Stimulated activated CD4-positive, alpha-beta T cell treated with anti-CD3 and anti-CD28 coated beads, Interleukin-4, amount 100 ng/mL, for 24 hours (primary cell): ENCODE measurements at regions not wholly inside any gene's neighbourhood (a gene's known extent, or its start where the extent isn't known, plus 50 kb on each side); places are given as distances from the start of the nearest gene placed in this dataset.
"Not testable (repeated sequence)": the region's sequence is repeated elsewhere in the genome, so short reads cannot be mapped to it uniquely, and the experiment has no call there.

Source experiments
- DNase-seq: peaks from one replicate; pipeline ENCODE4 v3.0.0-alpha.2; 2020

GRCh38 chr9:115845648-115846312 is 307.8 kb upstream of the PAPPA start:
- DNase-seq: no peak

GRCh38 chr9:115847216-115847615 is 306.4 kb upstream of the PAPPA start:
- no peak for DNase-seq

- DNase-seq: no peak
Measured at GRCh38 chr9:115849679-115850412, 303.7 kb upstream of the PAPPA start.

GRCh38 chr9:115850548-115851304 is 302.9 kb upstream of the PAPPA start:
- no peak for DNase-seq

- DNase-seq: no peak
Measured at GRCh38 chr9:115855458-115856133, 298.0 kb upstream of the PAPPA start.

- DNase-seq: not testable (repeated sequence)
Measured at GRCh38 chr9:115858421-115858820, 295.2 kb upstream of the PAPPA start.

- no peak for DNase-seq
Measured at GRCh38 chr9:115862021-115862420, 291.6 kb upstream of the PAPPA start.

- no peak for DNase-seq
Measured at GRCh38 chr9:115864581-115864980, 289.0 kb upstream of the PAPPA start.

GRCh38 chr9:115867326-115867725 is 286.3 kb upstream of the PAPPA start:
- no peak for DNase-seq

GRCh38 chr9:115877852-115878438 is 275.6 kb upstream of the PAPPA start:
- no peak for DNase-seq

- no peak for DNase-seq
Measured at GRCh38 chr9:115879451-115879850, 274.1 kb upstream of the PAPPA start.

GRCh38 chr9:115880221-115880885 is 273.2 kb upstream of the PAPPA start:
- no peak for DNase-seq

GRCh38 chr9:115882911-115883310 is 270.7 kb upstream of the PAPPA start:
- no peak for DNase-seq

GRCh38 chr9:115883467-115884329 is 269.9 kb upstream of the PAPPA start:
- DNase-seq: no peak

- no peak for DNase-seq
Measured at GRCh38 chr9:115884846-115885245, 268.7 kb upstream of the PAPPA start.

- no peak for DNase-seq
Measured at GRCh38 chr9:115888131-115888530, 265.5 kb upstream of the PAPPA start.

GRCh38 chr9:115891929-115892328 is 261.7 kb upstream of the PAPPA start:
- no peak for DNase-seq

- DNase-seq: not testable (repeated sequence)
Measured at GRCh38 chr9:115898478-115898877, 255.1 kb upstream of the PAPPA start.

GRCh38 chr9:115900698-115901097 is 252.9 kb upstream of the PAPPA start:
- DNase-seq: no peak

GRCh38 chr9:115910959-115911358 is 242.6 kb upstream of the PAPPA start:
- no peak for DNase-seq

GRCh38 chr9:115912086-115912485 is 241.5 kb upstream of the PAPPA start:
- no peak for DNase-seq
